Activated gamma-delta T cell treated with Interleukin-2 at 50 U/mL for 16 hours (primary cell): ENCODE measurements at regions not wholly inside any gene's neighbourhood (a gene's known extent, or its start where the extent isn't known, plus 50 kb on each side); places are given as distances from the start of the nearest gene placed in this dataset.

Source experiments
- DNase-seq: peaks from one replicate; pipeline ENCODE4 v3.0.0-alpha.2; 2020

- DNase-seq: no peak
Observed at GRCh38 chr18:38367473-38367872, 801.9 kb upstream of the CELF4 start.

- no peak for DNase-seq
Observed at GRCh38 chr18:38362286-38362792, 796.7 kb upstream of the CELF4 start.

- DNase-seq: no peak
Observed at GRCh38 chr18:38358805-38359657, 793.4 kb upstream of the CELF4 start.

GRCh38 chr18:38353149-38353548 lies 787.6 kb upstream of the CELF4 start:
- DNase-seq: no peak

- DNase-seq: no peak
Observed at GRCh38 chr18:38350141-38350540, 784.5 kb upstream of the CELF4 start.

- DNase-seq: no peak
Observed at GRCh38 chr18:38330573-38330972, 765.0 kb upstream of the CELF4 start.

GRCh38 chr18:38329145-38329544 lies 763.5 kb upstream of the CELF4 start:
- no peak for DNase-seq

- DNase-seq: no peak
Observed at GRCh38 chr18:38322206-38322605, 756.6 kb upstream of the CELF4 start.

GRCh38 chr18:38321262-38321661 lies 755.7 kb upstream of the CELF4 start:
- DNase-seq: no peak

- DNase-seq: no peak
Observed at GRCh38 chr18:38318416-38318815, 752.8 kb upstream of the CELF4 start.

- DNase-seq: no peak
Observed at GRCh38 chr18:38313831-38314230, 748.2 kb upstream of the CELF4 start.

GRCh38 chr18:38312532-38312931 lies 746.9 kb upstream of the CELF4 start:
- DNase-seq: no peak

GRCh38 chr18:38310936-38311335 lies 745.3 kb upstream of the CELF4 start:
- no peak for DNase-seq

GRCh38 chr18:38307914-38308313 lies 742.3 kb upstream of the CELF4 start:
- DNase-seq: no peak

- DNase-seq: no peak
Observed at GRCh38 chr18:38305961-38306360, 740.4 kb upstream of the CELF4 start.

- DNase-seq: no peak
Observed at GRCh38 chr18:38301621-38302020, 736.0 kb upstream of the CELF4 start.

GRCh38 chr18:38297910-38298309 lies 732.3 kb upstream of the CELF4 start:
- DNase-seq: no peak

- no peak for DNase-seq
Observed at GRCh38 chr18:38290229-38290628, 724.6 kb upstream of the CELF4 start.

- no peak for DNase-seq
Observed at GRCh38 chr18:38284972-38285371, 719.4 kb upstream of the CELF4 start.

- DNase-seq: no peak
Observed at GRCh38 chr18:38263066-38263465, 697.5 kb upstream of the CELF4 start.

GRCh38 chr18:38262661-38263060 lies 697.1 kb upstream of the CELF4 start:
- DNase-seq: no peak

- no peak for DNase-seq
Observed at GRCh38 chr18:38257661-38258060, 692.1 kb upstream of the CELF4 start.

- DNase-seq: no peak
Observed at GRCh38 chr18:38256366-38256765, 690.8 kb upstream of the CELF4 start.

GRCh38 chr18:38250971-38251370 lies 685.4 kb upstream of the CELF4 start:
- no peak for DNase-seq

GRCh38 chr18:38244480-38244879 lies 678.9 kb upstream of the CELF4 start:
- no peak for DNase-seq
